ENCODE measurements at regions not wholly inside any gene's neighbourhood (a gene's known extent, or its start where the extent isn't known, plus 50 kb on each side); places are given as distances from the start of the nearest gene placed in this dataset.

- Mint-ChIP-seq H3K36me3 (ENCODE audit: insufficient read depth) (no peaks in the 10 kb centered on the region), H3K4me3 (ENCODE audit: low read depth) (no peak overlapping the region), H3K27me3 (no peaks in the 10 kb centered on the region), H3K27ac (no peak overlapping the region), H3K9me3 (ENCODE audit: low read depth) (no peaks in the 10 kb centered on the region), H3K4me1 (ENCODE audit: low read depth) (peaks cover 3% of the 10 kb centered on the region)
- TF ChIP-seq CTCF (IDR thresholded peaks at IDR 0.05; ENCODE audit: unreplicated experiment) = no peak
- DNase-seq (ENCODE audit: low spot score, unreplicated experiment) = no peak
Observed at GRCh38 chr3:40852712-40853111, 328.0 kb downstream of the ZNF621 start.

GRCh38 chr3:40853474-40853873 lies 328.7 kb downstream of the ZNF621 start:
- no peak for DNase-seq (ENCODE audit: low spot score, unreplicated experiment)
- no peak for TF ChIP-seq CTCF (IDR thresholded peaks at IDR 0.05; ENCODE audit: unreplicated experiment)
- no peak overlapping the region for H3K4me3 Mint-ChIP-seq (ENCODE audit: low read depth)
- no peak overlapping the region for H3K27ac Mint-ChIP-seq
- H3K9me3 Mint-ChIP-seq (ENCODE audit: low read depth) = no peaks in the 10 kb centered on the region
- no peaks in the 10 kb centered on the region for H3K27me3 Mint-ChIP-seq
- H3K36me3 Mint-ChIP-seq (ENCODE audit: insufficient read depth) = no peaks in the 10 kb centered on the region
- peaks cover 7% of the 10 kb centered on the region for H3K4me1 Mint-ChIP-seq (ENCODE audit: low read depth)

- Mint-ChIP-seq H3K4me3 (ENCODE audit: low read depth) (no peak overlapping the region), H3K4me1 (ENCODE audit: low read depth) (peaks cover 26% of the 10 kb centered on the region), H3K9me3 (ENCODE audit: low read depth) (no peaks in the 10 kb centered on the region), H3K27ac (no peak overlapping the region), H3K27me3 (no peaks in the 10 kb centered on the region), H3K36me3 (ENCODE audit: insufficient read depth) (no peaks in the 10 kb centered on the region)
- no peak for DNase-seq (ENCODE audit: low spot score, unreplicated experiment)
- TF ChIP-seq CTCF (IDR thresholded peaks at IDR 0.05; ENCODE audit: unreplicated experiment) = no peak
Observed at GRCh38 chr3:40855871-40856270, 331.1 kb downstream of the ZNF621 start.

- no peak overlapping the region for H3K4me3 Mint-ChIP-seq (ENCODE audit: low read depth)
- H3K27me3 Mint-ChIP-seq = no peaks in the 10 kb centered on the region
- H3K36me3 Mint-ChIP-seq (ENCODE audit: insufficient read depth) = no peaks in the 10 kb centered on the region
- H3K4me1 Mint-ChIP-seq (ENCODE audit: low read depth) = peaks cover 26% of the 10 kb centered on the region
- H3K27ac Mint-ChIP-seq = no peak overlapping the region
- no peaks in the 10 kb centered on the region for H3K9me3 Mint-ChIP-seq (ENCODE audit: low read depth)
- TF ChIP-seq CTCF (IDR thresholded peaks at IDR 0.05; ENCODE audit: unreplicated experiment) = no peak
- no peak for DNase-seq (ENCODE audit: low spot score, unreplicated experiment)
Observed at GRCh38 chr3:40858364-40859115, 333.8 kb downstream of the ZNF621 start.

GRCh38 chr3:40862946-40863345 lies 336.4 kb upstream of the CTNNB1 start:
- peaks cover 2% of the 10 kb centered on the region for H3K27me3 Mint-ChIP-seq
- H3K36me3 Mint-ChIP-seq (ENCODE audit: insufficient read depth) = no peaks in the 10 kb centered on the region
- H3K27ac Mint-ChIP-seq = no peak overlapping the region
- TF ChIP-seq CTCF (IDR thresholded peaks at IDR 0.05; ENCODE audit: unreplicated experiment) = no peak
- H3K4me1 Mint-ChIP-seq (ENCODE audit: low read depth) = peaks cover 23% of the 10 kb centered on the region
- no peak for DNase-seq (ENCODE audit: low spot score, unreplicated experiment)
- peaks cover 5% of the 10 kb centered on the region for H3K9me3 Mint-ChIP-seq (ENCODE audit: low read depth)
- no peak overlapping the region for H3K4me3 Mint-ChIP-seq (ENCODE audit: low read depth)

Data from progenitor cell of endocrine pancreas (in vitro differentiated cells).